ENCODE measurements at regions not wholly inside any gene's neighbourhood (a gene's known extent, or its start where the extent isn't known, plus 50 kb on each side); places are given as distances from the start of the nearest gene placed in this dataset.

DNA sequence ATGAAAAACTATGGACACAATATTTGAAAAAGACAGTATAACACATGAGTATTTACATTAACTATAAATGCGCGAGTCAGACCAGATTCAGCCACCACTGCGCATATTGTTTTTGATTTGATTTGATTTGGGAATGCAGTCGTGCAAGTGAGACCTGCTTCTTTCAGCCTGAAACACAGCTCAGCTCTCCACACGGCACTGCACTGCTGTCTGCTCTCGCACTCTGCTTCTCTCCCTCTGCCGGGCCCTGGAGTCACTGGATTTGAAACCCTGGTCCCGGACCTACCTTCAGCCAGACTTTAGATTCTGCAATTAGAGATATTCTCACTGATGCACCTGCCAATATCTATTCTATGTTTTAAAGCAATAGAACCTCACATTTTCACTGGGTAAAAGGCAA is 143.9 kb upstream of the TMEM132C start:
- H3K79me2 ChIP-seq (ENCODE audit: insufficient read depth, low read depth, low read length) = no peaks in the 10 kb centered on the region
- no peaks in the 10 kb centered on the region for H3K4me1 ChIP-seq (ENCODE audit: insufficient read depth, low read length, poor library complexity, severe bottlenecking)
- no peaks in the 10 kb centered on the region for H3K9me3 ChIP-seq (ENCODE audit: low read length)
- no peaks in the 10 kb centered on the region for H3K9me2 ChIP-seq (ENCODE audit: insufficient read depth, low read length)
- CTCF ChIA-PET (ENCODE audit: unreplicated experiment) = no interaction called here
- no peak overlapping the region for H3K4me2 ChIP-seq (ENCODE audit: low read length)
- no peaks in the 10 kb centered on the region for H3K36me3 ChIP-seq (ENCODE audit: insufficient read depth, low read length)
- no peak overlapping the region for H2AFZ ChIP-seq (ENCODE audit: low read length)
- no peak overlapping the region for H3K4me3 ChIP-seq (ENCODE audit: low read depth, low read length, poor library complexity, severe bottlenecking)
- POLR2A ChIA-PET = no interaction called here
- H4K20me1 ChIP-seq (ENCODE audit: insufficient read depth, low read length) = no peaks in the 10 kb centered on the region
- BruUV-seq (replicated peaks) = no TSS peak
- no peak for DNase-seq (ENCODE audit: low spot score)
- no peak overlapping the region for H3K27ac ChIP-seq (ENCODE audit: low read depth, low read length, poor library complexity, severe bottlenecking)
- intact Hi-C loops (cut with micrococcal nuclease; ENCODE audit: unreplicated experiment) = no loop called here
- TF ChIP-seq, protein P1, sequence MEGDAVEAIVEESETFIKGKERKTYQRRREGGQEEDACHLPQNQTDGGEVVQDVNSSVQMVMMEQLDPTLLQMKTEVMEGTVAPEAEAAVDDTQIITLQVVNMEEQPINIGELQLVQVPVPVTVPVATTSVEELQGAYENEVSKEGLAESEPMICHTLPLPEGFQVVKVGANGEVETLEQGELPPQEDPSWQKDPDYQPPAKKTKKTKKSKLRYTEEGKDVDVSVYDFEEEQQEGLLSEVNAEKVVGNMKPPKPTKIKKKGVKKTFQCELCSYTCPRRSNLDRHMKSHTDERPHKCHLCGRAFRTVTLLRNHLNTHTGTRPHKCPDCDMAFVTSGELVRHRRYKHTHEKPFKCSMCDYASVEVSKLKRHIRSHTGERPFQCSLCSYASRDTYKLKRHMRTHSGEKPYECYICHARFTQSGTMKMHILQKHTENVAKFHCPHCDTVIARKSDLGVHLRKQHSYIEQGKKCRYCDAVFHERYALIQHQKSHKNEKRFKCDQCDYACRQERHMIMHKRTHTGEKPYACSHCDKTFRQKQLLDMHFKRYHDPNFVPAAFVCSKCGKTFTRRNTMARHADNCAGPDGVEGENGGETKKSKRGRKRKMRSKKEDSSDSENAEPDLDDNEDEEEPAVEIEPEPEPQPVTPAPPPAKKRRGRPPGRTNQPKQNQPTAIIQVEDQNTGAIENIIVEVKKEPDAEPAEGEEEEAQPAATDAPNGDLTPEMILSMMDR (conservative IDR thresholded peaks at IDR 0.05; ENCODE audit: low read length) = no peak
- TF ChIP-seq EZH2phosphoT487 (IDR thresholded peaks at IDR 0.05; ENCODE audit: borderline replicate concordance, low read depth, low read length) = no peak

DNA sequence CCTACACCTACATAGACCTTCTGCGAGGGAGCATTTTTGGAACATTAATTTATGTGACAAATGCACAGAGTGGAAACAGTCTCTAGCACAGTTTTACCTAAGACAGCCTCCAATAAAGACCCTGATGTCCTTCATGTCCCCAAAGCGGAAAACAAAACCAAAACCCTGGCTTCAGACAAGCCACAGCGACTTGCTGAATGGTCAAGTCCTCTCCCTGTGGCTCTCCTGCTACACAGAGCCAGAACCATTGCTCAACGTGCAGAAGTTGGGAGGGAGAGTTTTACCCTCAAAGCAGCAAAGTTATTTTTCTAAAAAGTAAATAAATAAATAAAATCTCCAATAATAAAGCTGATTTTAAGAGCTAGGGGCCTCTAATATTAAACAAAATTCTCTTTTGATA is 135.0 kb upstream of the TMEM132C start:
- Histone ChIP-seq H2AFZ (ENCODE audit: low read length) (no peak overlapping the region), H3K27ac (ENCODE audit: low read depth, low read length, poor library complexity, severe bottlenecking) (no peak overlapping the region), H3K36me3 (ENCODE audit: insufficient read depth, low read length) (no peaks in the 10 kb centered on the region), H3K4me3 (ENCODE audit: low read depth, low read length, poor library complexity, severe bottlenecking) (no peak overlapping the region), H3K9me3 (ENCODE audit: low read length) (no peaks in the 10 kb centered on the region), H3K4me2 (ENCODE audit: low read length) (no peak overlapping the region), H3K4me1 (ENCODE audit: insufficient read depth, low read length, poor library complexity, severe bottlenecking) (peaks cover under 1% of the 10 kb centered on the region), H4K20me1 (ENCODE audit: insufficient read depth, low read length) (no peaks in the 10 kb centered on the region), H3K9me2 (ENCODE audit: insufficient read depth, low read length) (no peaks in the 10 kb centered on the region), H3K79me2 (ENCODE audit: insufficient read depth, low read depth, low read length) (no peaks in the 10 kb centered on the region)
- DNase-seq (ENCODE audit: low spot score) = no peak
- intact Hi-C loops (cut with micrococcal nuclease; ENCODE audit: unreplicated experiment) = no loop called here
- CTCF ChIA-PET (ENCODE audit: unreplicated experiment) = no interaction called here
- TF ChIP-seq, protein P1 (conservative IDR thresholded peaks at IDR 0.05; ENCODE audit: low read length) = no peak
- TF ChIP-seq EZH2phosphoT487 (IDR thresholded peaks at IDR 0.05; ENCODE audit: borderline replicate concordance, low read depth, low read length) = no peak
- BruUV-seq (replicated peaks) = no TSS peak
- POLR2A ChIA-PET = no interaction called here

DNA sequence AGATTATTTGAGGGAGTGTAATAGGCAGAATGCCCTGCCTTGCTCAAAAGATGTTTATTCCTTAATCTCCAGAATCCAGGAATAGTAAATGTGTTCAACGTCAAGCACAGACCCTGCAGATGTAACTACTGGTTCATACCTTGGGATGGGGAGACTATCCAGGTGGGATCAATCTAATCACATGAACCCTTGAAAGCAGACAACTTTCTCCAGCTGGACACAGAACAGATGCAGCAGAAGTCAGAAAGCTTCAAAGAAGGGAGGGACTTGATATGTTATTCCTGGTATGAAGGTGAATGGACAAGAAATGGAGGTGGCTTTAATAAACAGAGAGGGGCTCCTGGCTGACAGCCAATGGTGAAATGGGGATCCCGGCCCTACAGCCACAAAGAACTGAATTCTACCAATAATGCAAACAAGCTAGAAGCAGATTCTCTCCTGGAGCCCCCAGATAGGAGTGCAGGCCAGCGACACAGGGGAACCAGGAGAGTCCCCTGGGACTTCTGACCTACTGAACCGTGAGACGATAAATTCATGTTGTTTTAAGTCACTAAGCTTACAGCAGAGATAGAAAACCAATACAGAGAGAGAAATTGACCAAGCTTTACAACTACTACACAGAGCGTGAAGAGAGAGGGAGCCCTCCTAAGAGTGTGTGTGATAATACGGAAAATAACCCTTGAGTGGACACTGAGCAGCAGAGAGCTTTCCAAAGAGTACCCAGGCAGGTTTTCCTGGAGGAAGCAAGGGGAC is 133.5 kb upstream of the TMEM132C start:
- H3K36me3 ChIP-seq (ENCODE audit: insufficient read depth, low read length) = no peaks in the 10 kb centered on the region
- H3K27ac ChIP-seq (ENCODE audit: low read depth, low read length, poor library complexity, severe bottlenecking) = no peak overlapping the region
- H3K9me2 ChIP-seq (ENCODE audit: insufficient read depth, low read length) = no peaks in the 10 kb centered on the region
- no peak overlapping the region for H3K4me2 ChIP-seq (ENCODE audit: low read length)
- BruUV-seq (replicated peaks) = no TSS peak
- no peaks in the 10 kb centered on the region for H3K79me2 ChIP-seq (ENCODE audit: insufficient read depth, low read depth, low read length)
- no peaks in the 10 kb centered on the region for H4K20me1 ChIP-seq (ENCODE audit: insufficient read depth, low read length)
- POLR2A ChIA-PET = no interaction called here
- intact Hi-C loops (cut with micrococcal nuclease; ENCODE audit: unreplicated experiment) = no loop called here
- DNase-seq (ENCODE audit: low spot score) = no peak
- H3K4me1 ChIP-seq (ENCODE audit: insufficient read depth, low read length, poor library complexity, severe bottlenecking) = peaks cover 12% of the 10 kb centered on the region
- no peak overlapping the region for H3K4me3 ChIP-seq (ENCODE audit: low read depth, low read length, poor library complexity, severe bottlenecking)
- H3K9me3 ChIP-seq (ENCODE audit: low read length) = no peaks in the 10 kb centered on the region
- H2AFZ ChIP-seq (ENCODE audit: low read length) = no peak overlapping the region
- CTCF ChIA-PET (ENCODE audit: unreplicated experiment) = no interaction called here
- no peak for TF ChIP-seq EZH2phosphoT487 (IDR thresholded peaks at IDR 0.05; ENCODE audit: borderline replicate concordance, low read depth, low read length)
- TF ChIP-seq, protein P1 (conservative IDR thresholded peaks at IDR 0.05; ENCODE audit: low read length) = no peak
